Right renal pelvis (tissue), 4 donors: ENCODE measurements at regions not wholly inside any gene's neighbourhood (a gene's known extent, or its start where the extent isn't known, plus 50 kb on each side); places are given as distances from the start of the nearest gene placed in this dataset.

Experiments used
- DNase-seq, 4 donors: peaks; one replicate each; pipeline ENCODE4 v3.0.0-alpha.2; 2013; ENCODE audit warnings: low read depth in 4 of 4, low spot score in 3 of 4, missing footprints in 1 of 4

DNA sequence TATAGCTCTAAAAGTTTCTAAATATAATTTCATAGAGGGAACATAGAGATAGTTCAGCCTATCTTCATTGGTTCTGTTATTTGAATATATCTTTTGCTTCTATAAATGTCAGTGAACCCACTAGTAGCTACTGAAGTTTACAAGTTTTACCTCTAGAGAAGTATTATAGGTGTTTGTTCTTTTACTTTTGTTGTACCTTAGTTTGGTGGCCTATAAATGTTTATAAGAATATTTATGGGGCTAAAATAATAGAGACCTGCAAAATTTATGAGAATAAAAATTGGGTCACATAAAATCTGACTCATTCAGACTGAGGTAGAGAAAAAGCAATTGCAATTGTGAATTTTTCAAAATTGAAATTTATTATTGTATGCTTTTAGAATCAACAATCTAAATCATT lies 162.6 kb downstream of the SERPINI1 start:
- no peak for DNase-seq

DNA sequence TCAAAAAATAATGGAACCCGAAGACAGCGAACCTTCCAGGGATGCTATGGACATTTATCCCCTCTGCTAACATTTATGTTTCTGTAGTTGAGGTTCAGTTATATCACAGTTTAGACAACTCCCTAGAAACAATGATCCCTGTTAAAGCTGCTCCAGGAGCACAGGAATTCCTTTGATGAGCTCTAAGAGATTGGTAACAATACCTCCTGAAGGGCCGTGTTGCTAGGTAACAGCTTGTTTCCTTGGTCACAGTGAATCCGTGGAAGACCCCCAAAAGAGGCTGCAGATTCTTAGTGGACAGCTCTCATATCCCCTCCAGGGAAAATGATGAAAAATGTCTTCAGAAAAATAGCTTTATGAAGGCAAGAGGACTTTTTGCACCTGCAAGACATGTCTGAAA lies 160.2 kb downstream of the SERPINI1 start:
- DNase-seq, result no peak

DNA sequence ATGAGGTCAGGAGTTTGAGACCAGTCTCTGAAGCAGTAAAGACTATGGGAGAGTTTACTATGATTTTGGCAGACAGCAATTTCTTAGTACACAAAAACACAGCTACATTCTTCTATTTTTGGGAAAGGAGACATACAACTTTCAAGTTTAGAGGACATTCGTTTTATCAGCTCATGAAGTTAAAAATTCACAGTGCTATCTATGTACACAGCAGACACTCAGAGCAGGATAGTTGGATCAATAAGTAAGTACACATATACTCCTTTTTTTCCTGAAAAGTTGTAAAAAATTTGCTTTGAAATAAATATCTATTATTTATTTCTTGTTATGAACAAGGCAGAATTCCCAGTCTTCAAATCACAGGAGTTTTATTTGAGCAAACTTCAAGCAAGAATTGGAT lies 159.7 kb downstream of the SERPINI1 start:
- DNase-seq, result no peak

DNA sequence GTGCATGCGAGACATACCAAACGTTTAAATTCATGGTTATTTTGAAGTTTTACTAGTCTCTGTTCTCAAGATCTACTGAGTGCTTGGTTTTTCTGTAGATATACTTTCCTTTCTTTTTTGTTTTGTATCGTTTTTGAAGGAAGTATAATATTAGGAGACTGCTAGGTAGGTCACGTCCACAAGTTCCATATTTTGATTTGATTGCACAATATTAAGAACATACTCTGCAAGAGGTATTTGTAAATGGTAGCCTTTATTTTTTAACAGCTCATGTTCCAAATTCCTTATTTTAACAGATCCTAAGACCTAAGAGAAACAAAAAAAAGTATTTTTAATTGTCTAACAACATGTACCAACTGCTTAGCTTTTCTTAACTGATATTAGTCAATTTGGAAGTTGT lies 156.7 kb downstream of the SERPINI1 start:
- no peak for DNase-seq

DNA sequence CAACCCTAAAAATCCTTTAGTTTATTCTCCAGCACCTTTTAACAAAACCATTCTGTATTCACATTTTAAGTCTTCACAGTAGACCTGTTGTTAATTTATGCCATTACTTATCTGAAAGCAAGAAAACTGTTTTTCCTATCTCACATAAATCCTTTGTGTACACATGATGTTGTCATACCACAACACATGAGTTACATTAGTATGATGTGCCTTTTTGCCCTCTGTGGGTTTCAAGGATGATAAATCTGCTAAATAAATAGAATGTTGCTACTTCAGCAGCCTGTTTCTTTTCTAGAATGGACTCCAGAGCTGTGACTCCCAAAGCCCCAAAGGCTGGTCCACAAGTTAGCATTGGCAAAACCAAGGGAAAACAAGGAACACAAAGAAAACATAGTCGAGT lies 151.6 kb downstream of the SERPINI1 start:
- DNase-seq, result no peak

DNA sequence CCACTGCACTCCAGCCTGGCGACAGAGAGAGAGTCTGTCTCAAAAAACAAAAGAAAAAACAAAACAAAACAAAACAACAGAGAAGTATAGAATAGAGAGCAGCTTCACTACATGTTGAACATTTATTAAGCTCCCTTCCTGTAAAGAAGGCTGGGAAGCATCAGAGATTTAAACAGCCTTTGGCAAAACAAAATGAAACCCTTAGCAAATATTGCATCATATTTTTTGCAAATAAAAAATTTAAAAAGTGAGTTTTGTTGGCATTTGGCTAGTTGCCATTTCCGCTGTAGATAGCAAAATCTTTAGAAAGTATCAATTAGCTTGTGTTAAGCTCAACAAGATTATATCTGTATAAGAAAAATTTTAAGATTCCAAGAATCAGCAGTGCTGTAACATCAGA lies 151.2 kb downstream of the SERPINI1 start:
- no peak for DNase-seq

DNA sequence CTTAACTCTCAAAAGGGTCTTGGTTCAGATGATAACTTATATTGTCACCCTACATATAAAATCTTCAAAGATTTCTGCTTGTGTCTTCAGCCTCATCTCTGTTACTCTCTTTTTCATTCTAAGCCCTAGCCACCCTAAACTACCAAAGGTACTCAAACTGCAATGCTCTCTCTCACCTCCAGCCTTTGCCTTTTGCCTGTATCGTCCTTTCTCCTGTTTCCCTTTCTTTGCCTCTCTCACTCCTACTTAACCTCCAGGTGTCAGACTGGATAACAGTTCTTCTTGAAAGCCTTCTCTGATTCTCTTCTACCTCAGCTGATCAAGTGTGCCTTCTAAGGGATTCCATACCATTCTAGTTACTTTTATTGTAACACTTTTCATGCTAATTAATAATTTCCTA lies 149.8 kb downstream of the SERPINI1 start:
- no peak for DNase-seq

DNA sequence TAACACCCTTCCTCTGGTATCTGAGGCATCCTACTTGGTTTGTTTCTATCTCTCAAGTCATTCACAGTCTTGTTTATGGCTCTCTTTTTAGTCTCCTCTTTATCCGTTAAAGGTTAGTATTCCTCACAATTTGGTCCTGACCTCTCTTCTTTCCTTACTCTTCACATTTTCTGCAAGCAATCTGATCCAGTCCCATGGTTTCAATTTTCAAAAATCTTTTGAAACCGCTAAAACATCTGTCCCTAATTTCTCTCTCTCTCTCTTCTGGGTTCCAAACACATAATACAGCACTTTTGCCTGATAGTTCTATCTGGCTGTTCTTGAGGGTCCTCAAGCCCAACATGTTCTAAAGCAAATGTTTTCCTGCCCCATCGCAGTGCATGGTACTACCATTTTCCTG lies 149.0 kb downstream of the SERPINI1 start:
- DNase-seq, result no peak

DNA sequence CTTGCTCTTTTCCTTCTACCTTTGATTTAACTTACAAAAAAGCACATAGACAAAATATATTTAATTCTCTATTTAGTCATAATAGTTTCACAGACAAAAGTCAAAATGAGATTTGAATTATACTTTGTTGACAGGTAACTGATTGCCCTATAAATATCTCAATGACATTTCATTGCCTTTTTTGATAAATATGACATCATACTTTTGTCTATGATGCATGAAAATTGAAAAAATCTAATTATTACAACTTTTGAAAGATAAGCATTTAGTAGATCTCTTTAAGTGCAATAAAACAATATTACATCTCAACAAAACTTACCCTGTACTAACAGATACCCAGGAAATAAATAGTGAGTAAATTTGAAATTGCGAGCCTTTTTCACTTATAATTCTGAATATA lies 147.9 kb downstream of the SERPINI1 start:
- DNase-seq, result no peak

DNA sequence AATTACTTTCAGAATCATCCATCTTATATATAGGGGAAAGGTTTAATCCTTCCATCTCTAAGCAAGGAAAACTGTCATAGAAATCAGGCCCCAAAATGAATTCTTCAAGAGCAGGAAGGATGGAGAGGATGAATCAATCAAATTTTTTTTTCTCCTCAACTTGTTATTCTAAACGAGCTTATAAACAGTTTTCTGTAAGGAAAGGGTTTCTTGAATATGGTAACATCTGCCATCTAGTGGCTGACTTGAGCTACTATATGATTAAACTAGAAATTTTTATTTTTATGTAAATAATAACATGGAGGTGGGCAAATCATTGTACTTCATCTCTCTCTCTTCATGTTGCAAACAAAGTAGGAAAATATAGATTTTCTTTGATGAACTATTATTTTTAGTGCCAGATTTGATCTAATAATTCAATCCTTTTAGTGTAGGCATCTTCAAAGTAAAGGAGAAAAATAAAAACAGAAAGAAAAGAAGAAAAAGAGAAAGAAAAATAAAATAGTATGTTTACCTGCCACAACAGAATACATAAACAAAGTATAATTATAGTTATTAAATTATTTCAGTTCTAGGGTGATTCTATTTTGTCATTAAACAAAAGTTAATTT lies 146.6 kb downstream of the SERPINI1 start:
- DNase-seq, result peak in 1 of 4 donors; percentile 32

DNA sequence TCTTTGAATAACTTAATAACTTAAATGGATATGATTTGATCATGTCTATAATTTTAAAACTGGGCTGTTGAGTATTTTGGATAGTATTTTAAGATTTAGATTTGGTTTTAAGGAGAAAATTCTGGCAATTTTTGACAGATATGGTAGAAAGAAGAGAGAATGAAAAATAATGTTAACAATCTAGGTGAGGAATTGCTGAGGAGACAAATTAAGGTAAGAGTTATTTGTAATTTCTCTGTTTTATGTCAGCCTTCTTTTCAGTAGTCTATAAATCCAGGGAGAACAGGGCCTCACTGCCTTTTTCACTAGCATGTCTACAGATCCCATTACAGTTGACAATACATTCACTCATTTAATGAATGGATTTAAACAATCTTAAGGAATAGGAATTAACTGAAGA lies 144.7 kb downstream of the SERPINI1 start:
- DNase-seq, result no peak

DNA sequence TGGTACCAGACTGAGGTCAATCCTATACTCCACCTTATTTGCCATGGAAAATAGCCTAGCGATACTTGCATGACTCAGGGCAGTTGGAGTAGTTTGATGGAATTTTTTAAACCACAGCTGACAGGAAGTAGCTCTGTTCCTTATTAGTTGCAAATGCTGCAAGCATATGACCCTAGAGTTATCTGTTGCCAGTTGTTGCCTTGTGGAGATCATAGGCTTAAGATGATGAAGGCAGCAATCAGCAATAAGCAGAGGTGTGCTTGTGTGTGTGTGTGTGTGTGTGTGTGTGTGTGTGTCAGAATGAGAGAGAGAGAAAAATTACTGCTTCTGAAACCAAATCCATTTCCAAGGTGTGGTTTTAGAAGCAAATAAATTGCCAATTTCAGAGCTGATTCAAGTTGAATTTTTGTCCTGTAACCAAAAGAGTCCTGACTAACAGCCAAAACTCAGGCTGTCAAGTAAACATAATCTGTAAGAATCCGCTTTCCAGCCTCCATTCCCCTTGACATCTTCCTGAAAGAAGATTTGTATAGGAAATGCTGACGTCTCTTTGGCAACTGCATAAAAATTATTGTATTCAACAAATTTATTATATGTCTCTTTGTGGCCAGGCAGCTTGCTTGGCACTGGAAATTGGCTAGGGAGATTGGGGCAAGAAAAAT lies 141.2 kb downstream of the SERPINI1 start:
- DNase-seq, result no peak
